Non-pigmented ciliary epithelial cell (primary cell): ENCODE measurements at regions not wholly inside any gene's neighbourhood (a gene's known extent, or its start where the extent isn't known, plus 50 kb on each side); places are given as distances from the start of the nearest gene placed in this dataset.

Experiments used
- DNase-seq: peaks from one replicate; pipeline ENCODE4 v3.0.0-alpha.2; 2010; ENCODE audit warnings: low read depth

GRCh38 chr13:103788061-103788652 lies 721.9 kb upstream of the SLC10A2 start:
- no peak for DNase-seq

GRCh38 chr13:103772576-103772975 lies 706.4 kb upstream of the SLC10A2 start:
- DNase-seq: no peak

- DNase-seq: no peak
Measured at GRCh38 chr13:103762523-103762922, 696.3 kb upstream of the SLC10A2 start.

GRCh38 chr13:103759361-103759760 lies 693.1 kb upstream of the SLC10A2 start:
- DNase-seq: no peak

- no peak for DNase-seq
Measured at GRCh38 chr13:103758222-103758621, 692.0 kb upstream of the SLC10A2 start.

GRCh38 chr13:103757361-103757760 lies 691.1 kb upstream of the SLC10A2 start:
- no peak for DNase-seq

GRCh38 chr13:103754783-103755182 lies 688.6 kb upstream of the SLC10A2 start:
- DNase-seq: no peak

GRCh38 chr13:103734837-103735236 lies 668.6 kb upstream of the SLC10A2 start:
- no peak for DNase-seq

GRCh38 chr13:103731959-103732358 lies 665.7 kb upstream of the SLC10A2 start:
- DNase-seq: no peak

- no peak for DNase-seq
Measured at GRCh38 chr13:103730407-103730806, 664.2 kb upstream of the SLC10A2 start.

GRCh38 chr13:103726808-103727207 lies 660.6 kb upstream of the SLC10A2 start:
- DNase-seq: no peak

GRCh38 chr13:103716718-103717117 lies 650.5 kb upstream of the SLC10A2 start:
- DNase-seq: no peak

- no peak for DNase-seq
Measured at GRCh38 chr13:103715335-103715734, 649.1 kb upstream of the SLC10A2 start.

GRCh38 chr13:103703246-103703645 lies 637.0 kb upstream of the SLC10A2 start:
- DNase-seq: no peak

GRCh38 chr13:103698000-103698399 lies 631.8 kb upstream of the SLC10A2 start:
- DNase-seq: no peak

- DNase-seq: no peak
Measured at GRCh38 chr13:103695320-103695719, 629.1 kb upstream of the SLC10A2 start.

GRCh38 chr13:103694471-103694870 lies 628.3 kb upstream of the SLC10A2 start:
- DNase-seq: no peak

GRCh38 chr13:103694033-103694432 lies 627.8 kb upstream of the SLC10A2 start:
- DNase-seq: no peak

GRCh38 chr13:103692442-103692841 lies 626.2 kb upstream of the SLC10A2 start:
- DNase-seq: no peak

GRCh38 chr13:103676329-103676728 lies 610.1 kb upstream of the SLC10A2 start:
- DNase-seq: no peak

- DNase-seq: no peak
Measured at GRCh38 chr13:103671547-103671946, 605.3 kb upstream of the SLC10A2 start.

- DNase-seq: no peak
Measured at GRCh38 chr13:103663996-103664395, 597.8 kb upstream of the SLC10A2 start.

- DNase-seq: no peak
Measured at GRCh38 chr13:103656311-103656710, 590.1 kb upstream of the SLC10A2 start.

GRCh38 chr13:103640606-103641005 lies 574.4 kb upstream of the SLC10A2 start:
- DNase-seq: no peak

GRCh38 chr13:103639326-103639725 lies 573.1 kb upstream of the SLC10A2 start:
- no peak for DNase-seq
